ENCODE measurements at regions not wholly inside any gene's neighbourhood (a gene's known extent, or its start where the extent isn't known, plus 50 kb on each side); places are given as distances from the start of the nearest gene placed in this dataset.

GRCh38 chr14:23697680-23698079 is 61.5 kb downstream of the DHRS2 start (continued):
- no peak for TF ChIP-seq ZNF354C (tag by site-specific recombination; IDR thresholded peaks at IDR 0.05; ENCODE audit: borderline replicate concordance, low read depth)
- no peak for TF ChIP-seq ZNF175 (tag by site-specific recombination; IDR thresholded peaks at IDR 0.05)
- no peak for TF ChIP-seq ZNF501 (tag by site-specific recombination; IDR thresholded peaks at IDR 0.05)
- TF ChIP-seq ZNF791 (tag by site-specific recombination; IDR thresholded peaks at IDR 0.05) = no peak
- no peak for TF ChIP-seq SP7 (tag by site-specific recombination; IDR thresholded peaks at IDR 0.05)
- TF ChIP-seq SP3 (tag by site-specific recombination; IDR thresholded peaks at IDR 0.05) = no peak
- no peak for TF ChIP-seq ZNF211 (tag by site-specific recombination; IDR thresholded peaks at IDR 0.05; ENCODE audit: low read depth)
- no peak for TF ChIP-seq ZFP3 (tag by site-specific recombination; IDR thresholded peaks at IDR 0.05; ENCODE audit: low read depth)

- Histone ChIP-seq H3K27ac (ENCODE audit: extremely low read depth, low read depth, low read length) (no peak overlapping the region), H3K9me3 (ENCODE audit: control insufficient read depth, insufficient read depth, low read depth, low read length) (no peaks in the 10 kb centered on the region), H3K36me3 (ENCODE audit: control insufficient read depth in 2 of 2, insufficient read depth in 1 of 2, low read length in 2 of 2) (no peaks in the 10 kb centered on the region), H3K4me3 (ENCODE audit: low read depth, low read length) (no peak overlapping the region), H3K4me1 (ENCODE audit: control insufficient read depth, insufficient read depth, low read length) (no peaks in the 10 kb centered on the region)
- POLR2A ChIA-PET = interaction anchor here (1.2 kb wide), 1 partner anchor 9 kb away, joined by 3 read pairs; no protein-coding TSS in a partner anchor
- TF ChIP-seq CTCF (tag by site-specific recombination; IDR thresholded peaks at IDR 0.05) = no peak
- TF ChIP-seq ZNF707 (tag by site-specific recombination; IDR thresholded peaks at IDR 0.05) = no peak
- no peak for TF ChIP-seq ZNF843 (tag by site-specific recombination; IDR thresholded peaks at IDR 0.05)
- TF ChIP-seq SP3 (tag by site-specific recombination; IDR thresholded peaks at IDR 0.05) = no peak
- TF ChIP-seq ZNF549 (tag by site-specific recombination; IDR thresholded peaks at IDR 0.05) = no peak
- TF ChIP-seq WT1 (tag by site-specific recombination; IDR thresholded peaks at IDR 0.05) = no peak
- no peak for TF ChIP-seq ZFP69B (tag by site-specific recombination; IDR thresholded peaks at IDR 0.05)
- no peak for TF ChIP-seq HOXA7 (CRISPR knock-in tag; IDR thresholded peaks at IDR 0.05; ENCODE audit: borderline replicate concordance)
- no peak for TF ChIP-seq ZNF132 (tag by site-specific recombination; IDR thresholded peaks at IDR 0.05; ENCODE audit: borderline replicate concordance)
- no peak for TF ChIP-seq ZNF501 (tag by site-specific recombination; IDR thresholded peaks at IDR 0.05)
- no peak for TF ChIP-seq ZNF211 (tag by site-specific recombination; IDR thresholded peaks at IDR 0.05; ENCODE audit: low read depth)
- TF ChIP-seq ZNF76 (tag by site-specific recombination; IDR thresholded peaks at IDR 0.05; ENCODE audit: borderline replicate concordance, low read depth) = no peak
- TF ChIP-seq ZNF561 (tag by site-specific recombination; IDR thresholded peaks at IDR 0.05; ENCODE audit: borderline replicate concordance) = no peak
- no peak for TF ChIP-seq PBX3 (CRISPR knock-in tag; IDR thresholded peaks at IDR 0.05)
- no peak for TF ChIP-seq ZNF488 (tag by site-specific recombination; IDR thresholded peaks at IDR 0.05)
- TF ChIP-seq ZNF596 (tag by site-specific recombination; IDR thresholded peaks at IDR 0.05) = no peak
- no peak for TF ChIP-seq YY1 (tag by site-specific recombination; IDR thresholded peaks at IDR 0.05)
- no peak for TF ChIP-seq PRDM10 (tag by site-specific recombination; IDR thresholded peaks at IDR 0.05)
- no peak for TF ChIP-seq SETDB1 (IDR thresholded peaks at IDR 0.05; ENCODE audit: insufficient read length, low read length)
- CTCF ChIA-PET = interaction anchor here (1.8 kb wide), 1 partner anchor 71 kb away, joined by 4 read pairs; no protein-coding TSS in a partner anchor
These were observed 66.7 kb downstream of the DHRS2 start for GRCh38 chr14:23702656-23703426.
